Stimulated activated CD8-positive, alpha-beta memory T cell treated with anti-CD3 and anti-CD28 coated beads, Interleukin-15, amount 100 ng/mL, for 48 hours (primary cell): ENCODE measurements at regions not wholly inside any gene's neighbourhood (a gene's known extent, or its start where the extent isn't known, plus 50 kb on each side); places are given as distances from the start of the nearest gene placed in this dataset.

Source experiments
- DNase-seq, 2 donors: peaks; one replicate each; pipeline ENCODE4 v3.0.0-alpha.2; 2020; ENCODE audit warnings: low read depth in 2 of 2

DNA sequence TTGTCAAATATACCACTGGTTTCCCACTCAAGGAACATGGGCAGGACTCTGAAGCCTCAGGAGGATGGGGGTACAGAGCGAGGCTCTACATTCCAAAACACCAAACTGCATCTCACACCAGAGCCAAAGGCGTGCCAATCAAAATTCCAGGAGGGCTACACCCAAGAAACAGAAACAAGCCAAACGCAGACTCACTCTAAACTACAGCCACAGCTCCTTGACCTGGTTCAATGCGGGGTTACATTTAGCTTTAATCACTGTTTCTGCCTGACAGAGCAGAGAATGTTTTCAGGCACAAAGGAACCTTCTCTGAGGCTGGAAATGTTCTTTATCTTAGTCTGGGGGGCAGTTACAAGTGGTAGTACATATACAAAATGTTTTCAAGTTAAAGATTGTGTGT lies 2121.5 kb upstream of the AGA start:
- no peak for DNase-seq

DNA sequence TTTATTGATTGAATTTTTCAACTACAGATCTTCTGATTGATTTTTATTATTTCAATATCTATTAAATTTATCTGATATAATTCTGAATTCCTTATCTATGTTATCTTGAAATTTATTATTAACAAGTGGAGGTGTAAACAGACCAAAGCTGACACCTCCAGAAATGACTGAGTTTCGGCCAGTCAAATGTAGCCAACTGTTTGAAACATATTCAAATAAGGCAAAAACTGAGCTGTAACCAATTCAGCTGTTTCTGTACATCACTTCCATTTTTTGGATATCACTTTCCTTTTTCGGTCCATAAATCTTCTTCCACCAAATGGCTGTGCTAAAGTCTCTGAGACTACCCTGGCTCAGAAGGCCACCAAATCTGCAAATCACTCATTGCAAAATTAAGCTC lies 2127.3 kb upstream of the AGA start:
- DNase-seq: no peak

GRCh38 chr4:179582164-179582905 lies 2140.1 kb upstream of the AGA start:
- DNase-seq: no peak

GRCh38 chr4:179583221-179583620 lies 2141.0 kb upstream of the AGA start:
- no peak for DNase-seq

DNA sequence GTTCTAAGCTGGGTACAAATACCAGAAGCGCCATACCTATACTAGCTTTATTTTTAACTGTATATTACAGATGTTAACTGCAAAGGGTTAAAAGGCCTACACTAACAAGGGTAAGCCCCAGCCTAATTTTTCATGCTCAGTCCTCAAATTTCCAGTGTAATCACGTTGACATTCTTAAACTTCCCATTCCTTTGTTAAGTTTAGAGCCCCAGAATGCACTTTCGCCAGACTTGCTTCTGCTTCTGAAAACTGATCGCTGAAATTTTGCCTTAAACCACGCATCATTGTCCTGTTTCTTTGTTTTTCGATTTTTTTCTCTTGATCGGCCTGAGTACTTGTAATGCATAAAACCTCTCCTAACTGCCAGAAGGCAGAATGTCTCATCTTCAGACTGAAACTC lies 2141.9 kb upstream of the AGA start:
- DNase-seq: no peak

GRCh38 chr4:179585761-179586160 lies 2143.5 kb upstream of the AGA start:
- no peak for DNase-seq

GRCh38 chr4:179586460-179586859 lies 2144.2 kb upstream of the AGA start:
- DNase-seq: no peak

DNA sequence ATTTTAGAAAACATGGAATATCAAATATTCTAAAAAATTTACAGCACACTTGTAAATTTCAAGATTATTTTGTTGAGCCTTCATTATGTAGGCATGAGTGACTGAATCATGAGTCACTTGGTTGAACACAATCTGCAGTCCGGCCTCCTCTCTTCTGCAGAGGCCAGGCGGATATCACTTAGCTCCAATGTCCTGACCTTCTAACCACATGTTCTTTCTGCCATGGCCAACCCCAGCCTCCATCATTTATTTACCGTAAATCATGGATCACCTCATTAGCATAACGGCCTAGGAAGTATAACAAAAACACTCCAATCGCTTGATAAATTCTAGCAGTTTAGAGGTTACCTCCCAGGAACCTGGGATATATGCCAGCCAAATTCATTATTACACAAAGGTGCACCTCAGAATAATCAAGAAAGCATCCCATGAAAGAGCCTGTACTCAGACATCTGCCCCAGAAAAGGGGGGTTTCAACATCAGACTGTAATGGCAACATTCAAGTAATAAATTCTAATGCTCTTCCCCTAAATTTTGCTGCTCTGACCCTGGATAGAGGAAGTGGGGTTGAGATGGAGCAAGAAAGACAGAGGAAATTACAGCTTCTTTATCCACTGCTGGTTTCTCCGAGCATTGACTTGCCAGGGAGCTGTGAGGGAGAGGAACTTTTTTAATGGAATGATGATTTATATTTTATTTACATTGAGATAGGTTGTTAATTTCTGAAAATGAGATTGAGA lies 2153.6 kb upstream of the AGA start:
- DNase-seq: no peak

GRCh38 chr4:179596621-179597020 lies 2154.4 kb upstream of the AGA start:
- no peak for DNase-seq

GRCh38 chr4:179597301-179597700 lies 2155.1 kb upstream of the AGA start:
- no peak for DNase-seq

GRCh38 chr4:179601671-179602070 lies 2159.4 kb upstream of the AGA start:
- DNase-seq: no peak

- DNase-seq: no peak
These were observed 2163.0 kb upstream of the AGA start for GRCh38 chr4:179605196-179605595.

DNA sequence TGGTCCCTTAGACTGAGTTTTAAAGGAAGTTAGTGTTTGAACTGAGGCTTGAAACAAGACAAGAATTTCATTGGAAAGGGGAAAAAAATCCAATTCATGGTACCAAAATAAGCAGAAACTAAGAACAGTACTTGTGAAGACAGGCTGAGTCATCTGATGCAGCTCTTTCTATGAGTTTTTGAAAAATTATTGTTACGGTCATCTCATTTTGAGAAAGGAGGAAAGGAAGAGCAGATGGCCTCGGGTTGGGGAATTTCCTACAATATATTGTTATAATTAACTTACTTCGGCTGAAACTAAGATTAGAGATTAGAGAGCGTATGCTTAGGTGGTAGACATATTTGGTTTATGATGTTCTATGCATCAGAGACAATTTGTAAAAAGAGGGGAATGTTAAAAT lies 2164.8 kb upstream of the AGA start:
- DNase-seq: no peak

DNA sequence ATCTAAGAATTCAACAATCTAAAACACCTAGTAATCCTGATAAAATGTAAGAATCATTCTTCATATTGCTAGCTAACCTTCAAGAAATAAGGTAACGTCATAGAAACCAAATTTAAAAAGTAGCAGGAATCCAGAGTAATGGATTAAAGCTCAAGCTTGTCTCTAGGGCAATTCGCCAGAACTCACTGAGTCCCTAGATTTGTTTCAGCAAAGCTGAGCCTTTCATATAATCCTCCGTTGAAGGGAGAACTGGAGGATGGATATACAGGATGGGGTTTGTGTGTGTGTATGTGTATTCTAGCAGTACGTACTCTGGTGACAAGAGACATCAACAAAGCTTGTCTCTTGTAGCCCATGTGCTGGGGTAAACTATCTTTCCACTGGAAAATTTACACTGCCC lies 2173.5 kb upstream of the AGA start:
- DNase-seq: no peak

- DNase-seq: no peak
These were observed 2176.7 kb upstream of the AGA start for GRCh38 chr4:179618966-179619365.

DNA sequence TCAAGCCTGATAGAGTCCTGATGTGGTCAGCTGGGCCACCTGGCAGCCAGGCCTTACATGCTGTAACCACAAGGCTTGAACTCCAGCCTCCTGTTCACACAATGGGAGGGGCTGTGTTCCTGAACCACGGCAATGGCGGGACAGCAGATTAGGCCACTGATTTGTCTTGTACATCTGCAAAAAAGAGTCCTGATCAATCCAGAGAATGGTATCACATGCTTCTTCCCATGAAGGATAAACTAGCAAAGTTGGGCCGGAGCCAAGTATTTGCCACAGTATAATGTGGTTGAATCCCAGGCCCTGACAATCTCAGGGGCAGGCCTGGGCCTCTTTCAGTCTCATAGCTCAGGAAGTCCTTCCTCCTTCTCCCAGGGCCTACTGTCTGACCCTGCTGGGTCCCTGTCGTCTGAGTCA lies 2182.5 kb upstream of the AGA start:
- DNase-seq: no peak

DNA sequence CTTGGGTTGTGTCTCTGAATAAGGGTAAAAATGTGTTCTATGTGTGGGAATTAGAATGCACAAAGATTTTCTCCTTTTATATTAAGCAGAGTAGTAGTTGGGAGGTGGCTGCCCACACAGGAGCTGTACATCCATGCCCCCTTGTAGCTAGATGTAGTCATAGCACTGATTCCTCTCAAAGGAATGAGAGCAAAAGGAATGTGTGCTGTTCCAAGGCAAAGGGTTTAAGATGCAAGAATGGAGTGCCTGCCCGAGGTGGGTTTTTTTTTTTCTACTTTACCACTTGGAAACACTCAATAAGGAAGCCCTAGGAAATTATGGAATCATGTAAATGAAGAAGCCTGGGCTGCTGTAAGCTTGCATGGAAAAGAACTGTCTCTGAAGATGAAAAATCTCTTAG lies 2183.2 kb upstream of the AGA start:
- DNase-seq: no peak

DNA sequence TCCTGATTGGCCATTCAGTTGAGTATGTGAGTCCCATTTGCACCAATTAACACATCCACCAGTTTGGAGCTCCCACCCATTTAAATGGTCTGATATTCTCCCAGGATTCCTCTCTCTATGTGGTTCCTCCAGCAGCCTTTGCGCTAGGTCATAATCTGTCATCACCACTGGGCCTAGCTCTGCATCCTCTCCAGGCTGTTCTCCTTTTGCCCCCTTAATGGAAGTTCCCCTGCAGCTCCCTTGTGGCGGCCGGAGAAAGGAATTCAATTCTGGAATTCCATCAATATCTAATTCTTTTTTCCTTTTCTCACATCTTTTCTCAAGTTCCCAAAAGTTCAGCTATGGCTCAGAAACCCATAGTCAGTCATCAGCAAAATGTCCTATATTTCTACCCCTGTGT lies 2184.4 kb upstream of the AGA start:
- DNase-seq: no peak

- no peak for DNase-seq
These were observed 2189.1 kb upstream of the AGA start for GRCh38 chr4:179631321-179631720.

DNA sequence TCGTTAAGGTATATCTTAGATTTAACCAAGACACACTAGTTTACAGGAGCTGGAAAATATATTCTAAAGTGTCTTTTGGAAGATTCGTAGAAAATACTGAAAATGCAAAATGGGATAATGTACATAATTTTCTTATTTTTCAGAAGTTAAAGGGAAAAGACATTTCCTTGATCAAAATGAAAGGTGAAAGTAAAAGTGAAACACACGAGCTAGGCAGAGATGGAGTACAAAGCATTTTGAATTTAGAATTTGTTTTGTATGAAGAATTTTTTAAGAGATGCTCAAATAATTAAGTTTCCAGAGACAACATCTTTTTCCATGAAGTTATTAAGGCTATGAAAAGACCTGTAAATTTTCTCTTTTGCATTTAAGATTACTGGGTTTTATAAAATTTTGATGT lies 2192.6 kb upstream of the AGA start:
- no peak for DNase-seq

DNA sequence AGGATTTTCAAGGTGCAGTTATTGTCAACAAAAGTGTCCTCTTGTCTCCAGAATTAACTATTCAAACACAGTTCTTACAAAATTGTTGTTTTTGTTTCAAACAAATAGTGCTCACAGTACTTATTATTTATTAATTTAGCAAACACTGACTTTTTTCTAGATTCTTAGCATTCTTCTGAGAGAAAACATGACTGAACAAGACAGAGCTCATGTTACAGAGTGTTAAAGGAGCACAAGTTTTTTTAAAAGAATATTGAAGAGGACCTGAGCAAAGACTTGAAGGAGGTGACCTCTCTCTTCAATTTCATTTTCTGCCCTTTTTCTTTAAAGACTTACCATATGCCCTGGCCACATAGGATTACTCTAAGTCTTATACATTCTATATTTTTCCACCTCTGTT lies 2220.3 kb upstream of the AGA start:
- no peak for DNase-seq

GRCh38 chr4:179663641-179664429 lies 2221.6 kb upstream of the AGA start:
- DNase-seq: no peak
